HUDEP-2 (cell line): ENCODE measurements at regions not wholly inside any gene's neighbourhood (a gene's known extent, or its start where the extent isn't known, plus 50 kb on each side); places are given as distances from the start of the nearest gene placed in this dataset.

ENCODE experiments used
- DNase-seq, 76 experiments: peaks; one replicate each; lab custom pipeline; 2025; ENCODE audit not compliant: unreplicated experiment in 76 of 76; lab: John Stamatoyannopoulos, UW

- no peak for DNase-seq
Observed at GRCh38 chr14:26849514-26849913, 251.7 kb upstream of the NOVA1 start.

- DNase-seq, result no peak
Observed at GRCh38 chr14:26851793-26852192, 254.0 kb upstream of the NOVA1 start.

DNA sequence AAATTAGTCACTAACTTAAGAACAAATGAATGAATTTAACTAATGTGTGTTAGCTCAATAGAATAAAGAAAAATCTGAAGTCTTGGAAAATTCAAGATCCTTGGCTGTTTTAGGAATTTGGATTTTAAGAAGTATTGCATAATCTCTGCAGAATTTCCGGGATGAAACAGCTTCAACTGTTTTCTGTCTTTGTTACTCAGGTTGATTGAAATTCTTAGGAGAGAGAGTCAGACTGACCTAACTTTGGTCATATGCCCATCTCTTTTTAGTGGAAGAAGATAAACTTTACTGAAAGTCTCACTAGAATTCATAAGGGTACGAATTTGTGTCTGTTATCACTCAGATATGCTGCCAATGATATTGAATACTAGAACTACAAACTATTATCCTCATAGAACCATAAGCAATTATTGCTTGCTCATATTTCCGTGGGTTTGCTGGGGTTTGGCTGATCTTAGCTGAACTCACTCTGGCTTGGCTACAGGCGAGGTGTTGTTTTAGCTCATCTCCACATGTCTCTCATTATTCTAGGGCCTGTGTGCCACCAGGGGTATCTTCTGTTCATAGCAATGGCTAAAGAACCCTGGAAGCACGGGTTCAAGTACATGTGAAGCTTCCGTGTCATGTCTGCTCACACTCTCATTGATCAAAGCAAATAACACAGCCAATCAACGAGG, 257.4 kb upstream of the NOVA1 start:
- DNase-seq, result no peak

DNA sequence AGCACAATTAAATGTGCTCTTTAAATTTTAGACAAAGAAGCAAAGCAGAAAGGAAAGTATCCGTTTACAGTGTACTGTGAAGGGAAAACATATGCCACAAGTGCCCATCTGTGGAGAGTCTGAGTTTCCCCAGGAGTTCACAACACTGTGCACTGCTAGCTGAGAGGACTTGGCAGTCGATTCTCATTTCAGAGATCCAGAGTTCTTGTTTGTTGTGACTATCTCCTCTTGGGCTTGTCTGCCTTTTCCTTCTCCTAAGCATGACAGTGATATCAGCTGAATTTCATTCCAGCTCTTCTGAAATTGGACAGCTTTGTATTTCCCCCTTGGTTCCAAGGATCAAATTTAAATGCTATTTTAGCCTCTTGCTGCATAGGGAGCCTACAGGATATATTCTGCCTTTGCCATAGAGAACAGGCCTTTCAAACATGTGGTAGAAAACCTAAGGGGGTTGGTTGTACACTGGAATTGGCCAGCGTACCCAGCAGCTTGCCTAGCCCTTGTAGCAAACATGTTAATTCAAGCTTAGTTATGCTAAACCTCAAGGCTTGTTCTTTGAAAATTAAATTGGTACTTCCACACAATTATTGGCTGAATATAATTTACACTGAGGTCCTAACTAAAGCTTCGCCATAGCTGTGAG, 259.2 kb upstream of the NOVA1 start:
- no peak for DNase-seq

DNA sequence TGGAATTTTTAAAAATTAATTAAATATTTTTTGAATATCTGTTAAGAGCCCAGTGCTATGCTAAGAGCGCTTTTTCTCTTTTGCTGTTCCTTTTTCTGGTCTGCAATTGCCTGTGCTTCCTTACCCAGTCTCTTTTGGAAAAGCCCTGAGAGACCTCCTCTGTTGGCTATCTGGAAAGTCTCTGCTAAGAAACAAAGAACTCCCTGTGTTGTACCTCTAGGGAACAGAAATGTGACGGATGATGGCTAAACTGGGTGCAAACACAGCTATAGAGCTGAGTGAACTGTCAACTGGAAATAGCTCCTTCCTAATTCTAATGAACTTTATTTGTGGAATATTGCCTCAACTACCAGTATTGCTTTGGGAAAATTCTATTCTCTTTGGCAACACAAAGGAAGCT, 261.6 kb upstream of the NOVA1 start:
- DNase-seq, result no peak

DNA sequence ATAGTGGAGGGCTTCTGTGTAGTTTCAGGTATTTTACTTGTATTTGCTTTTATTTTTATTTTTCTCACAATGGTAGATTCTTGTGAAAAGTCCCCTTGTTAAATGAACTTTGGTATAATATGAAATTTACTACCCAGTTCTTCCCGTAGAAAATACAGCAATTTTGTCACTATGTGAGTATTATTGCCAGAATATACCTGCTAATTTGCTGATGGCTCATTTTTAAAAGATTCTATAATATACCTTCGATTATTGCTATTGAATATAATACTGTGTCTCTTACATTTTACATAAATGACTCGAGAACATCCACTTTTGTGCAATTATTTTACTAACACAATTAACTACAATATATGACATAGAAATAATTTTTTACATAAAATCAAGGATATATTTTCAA, 262.3 kb upstream of the NOVA1 start:
- DNase-seq, result no peak

DNA sequence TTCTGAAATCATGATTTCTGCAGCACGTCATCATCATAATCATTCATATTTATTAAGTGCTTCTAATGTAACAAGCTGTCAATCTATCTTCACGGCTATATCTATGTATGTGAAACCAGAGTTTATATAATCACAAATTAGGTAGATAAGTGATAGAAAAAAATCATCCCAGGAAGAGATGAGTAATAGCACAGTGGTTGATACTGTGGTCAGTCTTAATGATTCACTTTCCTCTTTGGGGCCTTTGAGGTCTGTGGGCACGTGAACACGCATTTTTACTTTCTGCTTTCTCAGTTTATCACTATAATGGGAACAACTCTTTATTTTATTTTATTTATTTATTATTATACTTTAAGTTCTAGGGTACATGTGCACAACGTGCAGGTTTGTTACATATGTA, 265.9 kb upstream of the NOVA1 start:
- no peak for DNase-seq

GRCh38 chr14:26866721-26867120, 268.9 kb upstream of the NOVA1 start:
- no peak for DNase-seq

DNA sequence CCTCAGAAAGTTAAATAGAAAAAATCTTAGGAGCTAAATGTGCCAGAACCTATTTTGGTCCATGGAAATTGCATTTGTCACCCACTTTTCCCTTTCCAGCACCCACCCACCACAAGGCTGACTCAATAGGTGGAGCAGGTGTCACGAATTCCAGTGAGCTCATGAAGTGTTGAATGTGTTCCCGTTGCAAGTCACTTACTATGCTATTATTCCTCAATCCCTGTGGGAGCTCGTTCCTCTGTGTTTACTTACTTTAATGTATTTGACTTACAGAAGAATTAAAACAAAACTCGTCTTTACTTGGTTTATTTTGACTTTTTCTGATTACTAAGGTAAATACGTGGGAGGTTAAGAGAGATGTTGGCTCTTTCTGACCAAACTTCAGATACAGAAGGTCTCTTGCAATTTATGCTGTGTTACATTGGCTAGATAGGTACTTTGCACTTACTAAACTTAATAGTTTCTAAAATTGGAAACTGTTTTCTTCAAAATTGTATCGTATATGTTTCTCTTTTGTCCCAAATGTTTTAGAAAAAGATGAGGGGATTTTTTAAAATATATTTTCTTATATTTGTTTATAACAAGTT, 269.4 kb upstream of the NOVA1 start:
- DNase-seq, result no peak

DNA sequence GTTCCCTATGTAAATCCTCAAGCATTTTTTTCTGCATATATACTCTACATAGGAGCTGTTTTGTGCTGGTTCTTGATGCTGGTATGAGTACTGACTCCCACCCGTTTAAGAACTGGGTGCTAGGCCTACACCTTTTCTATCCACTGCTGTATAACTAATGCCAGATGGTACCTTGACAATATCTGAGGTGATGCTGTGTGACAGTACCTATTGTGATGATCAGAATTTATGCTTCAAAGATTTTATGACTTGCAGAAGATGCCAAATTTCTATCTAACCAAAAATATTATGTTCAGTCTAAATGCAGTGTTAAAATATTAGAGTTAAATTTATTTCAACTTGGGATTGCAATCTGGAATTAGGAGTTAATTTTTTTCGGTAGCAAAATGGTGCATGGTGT, 272.3 kb upstream of the NOVA1 start:
- DNase-seq, result no peak

- no peak for DNase-seq
Observed at GRCh38 chr14:26870722-26871617, 273.1 kb upstream of the NOVA1 start.

- DNase-seq, result no peak
Observed at GRCh38 chr14:26872515-26873361, 274.9 kb upstream of the NOVA1 start.

DNA sequence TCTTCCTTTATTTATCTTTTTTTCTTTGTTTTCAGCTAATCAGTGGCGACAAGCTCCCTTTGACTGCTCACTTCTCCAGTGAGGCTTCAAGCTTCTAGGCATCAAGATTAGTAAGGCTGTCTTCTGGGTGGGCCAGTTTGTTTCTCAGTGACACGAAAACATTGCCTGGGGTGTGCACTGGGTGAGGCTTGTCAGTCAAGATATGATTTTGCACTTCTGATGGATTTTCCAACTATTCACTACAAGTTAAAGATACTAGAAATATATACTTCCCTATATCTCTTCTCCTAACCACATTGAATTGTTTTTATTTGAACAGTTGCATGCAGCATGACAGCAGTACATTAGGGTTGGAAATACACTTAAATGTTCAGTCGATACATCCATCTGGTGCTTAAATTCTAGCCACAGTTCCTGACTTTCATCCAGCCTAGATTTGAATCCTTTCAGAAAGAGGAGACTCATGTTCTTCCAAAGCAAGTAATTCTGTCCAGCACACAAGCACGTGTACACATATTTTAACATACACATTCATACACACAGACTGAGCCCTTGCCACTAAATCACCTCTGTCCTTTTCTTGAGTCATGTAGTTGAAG, 275.6 kb upstream of the NOVA1 start:
- no peak for DNase-seq

GRCh38 chr14:26887847-26888246, 290.0 kb upstream of the NOVA1 start:
- no peak for DNase-seq

GRCh38 chr14:26888592-26888991, 290.8 kb upstream of the NOVA1 start:
- DNase-seq, result no peak

DNA sequence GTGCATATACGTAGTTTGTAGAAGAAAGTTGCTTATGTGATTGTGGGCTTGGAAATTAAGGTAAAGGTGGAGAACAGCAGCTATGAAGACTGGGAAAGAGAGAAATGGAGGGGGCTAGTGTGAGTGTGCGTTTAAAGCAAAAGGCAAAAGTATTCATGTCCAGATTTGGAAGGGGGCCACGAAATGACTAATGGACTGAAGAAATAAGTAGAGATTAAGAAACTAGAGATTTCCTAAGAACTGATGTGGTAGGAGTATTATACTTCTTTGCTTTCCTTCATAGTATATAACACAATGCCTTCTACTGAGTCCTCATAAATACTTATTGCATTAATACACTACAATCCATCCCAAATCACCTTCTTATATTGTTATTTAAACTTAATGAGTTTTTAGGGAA, 298.6 kb upstream of the NOVA1 start:
- no peak for DNase-seq

DNA sequence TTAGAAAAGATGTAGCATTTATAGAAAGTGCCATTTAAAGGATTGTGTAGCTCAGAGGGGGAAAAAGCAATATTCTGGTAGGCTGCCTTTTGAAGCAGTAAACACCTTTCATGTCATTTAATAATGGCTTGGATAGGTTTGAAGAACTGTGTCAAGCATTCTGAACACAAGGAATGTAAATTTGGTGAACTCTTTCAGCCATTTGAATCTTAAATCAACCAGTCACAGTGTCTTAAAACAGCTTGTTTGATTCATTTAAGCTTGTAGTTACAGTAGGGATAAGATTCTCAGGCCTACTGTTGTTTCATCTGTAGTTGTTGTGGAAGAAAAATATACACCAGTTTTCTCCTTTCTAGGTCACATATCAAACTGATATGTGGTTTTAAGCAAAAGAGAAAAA, 299.4 kb upstream of the NOVA1 start:
- DNase-seq, result no peak

DNA sequence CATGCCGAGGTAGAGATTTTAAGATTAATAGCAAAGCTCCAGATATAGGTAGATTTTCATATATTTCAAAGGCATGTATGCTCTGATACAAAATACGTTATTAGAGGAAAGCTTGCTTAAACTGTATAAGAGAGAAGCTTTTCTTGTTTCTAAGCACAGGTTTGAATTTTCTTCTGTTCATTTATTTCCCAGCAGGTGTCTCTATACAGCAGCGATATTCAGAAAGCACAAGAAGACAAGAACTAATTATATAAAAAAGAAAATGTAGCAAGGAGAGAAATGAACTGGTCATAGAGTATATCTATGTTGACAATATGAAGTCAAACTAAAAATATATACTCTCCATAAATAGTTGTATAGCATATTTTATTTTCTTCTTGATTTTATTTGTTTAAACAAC, 307.4 kb upstream of the NOVA1 start:
- no peak for DNase-seq

DNA sequence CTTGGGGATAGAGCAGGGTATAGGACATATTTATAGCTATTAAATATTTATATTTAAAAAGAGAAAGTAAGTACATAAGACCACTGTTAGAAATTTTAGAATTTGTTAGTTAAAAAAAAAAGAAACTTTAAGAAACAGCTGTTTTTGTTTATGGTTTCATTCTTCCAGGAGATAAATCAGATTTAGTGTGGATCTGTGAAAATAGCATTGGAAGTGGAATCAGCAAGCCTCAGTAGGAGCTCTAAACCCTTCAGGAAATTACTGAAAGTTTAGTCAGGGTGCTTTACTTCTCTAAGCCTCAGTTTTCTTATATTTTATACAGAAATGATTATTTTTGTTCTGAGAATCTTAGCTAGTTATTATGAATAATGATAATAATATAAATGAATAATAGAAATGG, 316.0 kb upstream of the NOVA1 start:
- no peak for DNase-seq

GRCh38 chr14:26917086-26917485, 319.3 kb upstream of the NOVA1 start:
- DNase-seq, result no peak
